Ishikawa (cell line): ENCODE measurements at regions not wholly inside any gene's neighbourhood (a gene's known extent, or its start where the extent isn't known, plus 50 kb on each side); places are given as distances from the start of the nearest gene placed in this dataset.

Experiments
- TAF1 ChIP-seq: IDR thresholded peaks from 2 replicates; pipeline ENCODE4 v1.6.1; 2012; ENCODE audit warnings: low read depth, mild to moderate bottlenecking
- YY1 ChIP-seq: IDR thresholded peaks from 2 replicates; pipeline ENCODE4 v1.6.1; 2012; ENCODE audit warnings: low read depth

GRCh38 chr1:201646411-201647022 is 107.6 kb downstream of the NAV1 start:
- TF ChIP-seq YY1 (no peak), TAF1 (no peak)
